Ovary (tissue), 3 donors: ENCODE measurements at regions not wholly inside any gene's neighbourhood (a gene's known extent, or its start where the extent isn't known, plus 50 kb on each side); places are given as distances from the start of the nearest gene placed in this dataset.

Source experiments
- CTCF ChIP-seq, 3 donors: fragments of 450-650 bp in 2 of 3; fragments of 200-600 bp in 1 of 3; IDR thresholded peaks; one replicate each; pipeline versions ENCODE4 v1.5.1 to v1.8.0; 2016 to 2022; ENCODE audit warnings: antibody characterized with exemption in 3 of 3, mild to moderate bottlenecking in 1 of 3
- POLR2A ChIP-seq: fragments of 450-650 bp; IDR thresholded peaks from one replicate; pipeline ENCODE4 v1.6.1; 2017; ENCODE audit warnings: antibody characterized with exemption, mild to moderate bottlenecking, moderate library complexity
- donor health status: DM: no; HTN: no; CAD: no.

- no peak for TF ChIP-seq CTCF (IDR thresholded peaks at IDR 0.05)
- no peak for TF ChIP-seq POLR2A
These were observed 341.3 kb downstream of the USP25 start for GRCh38 chr21:16071092-16071491.
